ENCODE measurements at regions not wholly inside any gene's neighbourhood (a gene's known extent, or its start where the extent isn't known, plus 50 kb on each side); places are given as distances from the start of the nearest gene placed in this dataset.

DNA sequence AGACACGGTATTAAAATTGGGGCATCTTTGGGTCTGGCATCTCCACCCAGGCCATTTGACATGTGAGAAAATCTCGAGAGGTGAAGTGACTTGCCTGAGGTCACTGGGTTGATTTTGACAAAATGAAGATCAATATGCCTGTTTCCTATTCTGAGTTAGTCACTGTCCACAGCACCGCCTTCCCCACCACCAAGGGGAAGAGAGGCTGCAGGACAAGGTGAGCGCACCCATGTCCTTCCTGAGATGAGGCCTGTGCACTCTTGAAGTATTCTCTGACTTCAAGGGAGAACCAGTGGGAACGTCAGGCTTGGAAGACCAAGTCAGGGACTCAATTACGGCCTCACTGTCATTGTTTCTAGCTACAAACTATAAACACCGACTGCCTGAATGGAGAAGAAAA is 49.9 kb upstream of the WSB1 start:
- no peak for DNase-seq (ENCODE audit: low read depth)

All from stimulated activated CD8-positive, alpha-beta memory T cell treated with anti-CD3 and anti-CD28 coated beads, Interleukin-15, amount 100 ng/mL, for 1 hour (primary cell).